ENCODE measurements at regions not wholly inside any gene's neighbourhood (a gene's known extent, or its start where the extent isn't known, plus 50 kb on each side); places are given as distances from the start of the nearest gene placed in this dataset.

DNA sequence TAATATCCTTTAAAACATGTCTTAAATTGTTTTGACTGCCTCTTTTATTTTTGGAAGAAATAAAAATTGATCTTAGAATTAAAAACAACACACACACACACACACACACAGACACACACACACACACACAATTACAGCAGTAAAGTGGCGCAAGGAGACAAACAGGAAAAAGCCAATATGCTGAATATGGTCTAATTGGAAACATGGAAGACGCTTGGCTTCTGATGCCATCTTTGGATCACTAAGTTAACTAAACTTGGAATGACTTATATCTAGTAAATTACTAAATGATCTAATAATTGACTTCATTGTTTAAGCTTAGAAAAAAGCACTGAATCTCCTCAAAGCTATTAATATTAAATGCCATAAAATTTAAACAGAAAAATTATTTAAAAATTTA is 1093.4 kb downstream of the ADGRL3 start:
- DNase-seq: no peak

DNA sequence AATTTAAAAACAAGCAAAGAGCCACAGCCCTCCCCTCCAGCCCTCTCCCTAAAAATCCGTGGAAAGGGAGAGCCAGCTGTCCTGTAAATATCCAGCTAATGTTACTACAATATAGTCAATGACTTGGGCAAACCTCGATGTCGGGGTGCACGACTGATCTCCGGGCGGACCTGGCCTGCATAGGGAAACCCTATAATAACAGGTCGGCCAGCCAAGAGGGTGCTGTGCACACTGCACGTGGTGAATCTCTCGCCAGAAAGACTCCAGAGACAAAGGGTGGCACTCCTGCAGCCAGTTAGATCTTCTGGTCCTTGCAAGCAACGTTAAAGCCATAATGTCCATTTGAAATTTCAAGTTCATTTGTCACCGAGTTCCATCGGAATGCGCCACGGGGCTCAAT is 1092.8 kb downstream of the ADGRL3 start:
- DNase-seq: no peak

DNA sequence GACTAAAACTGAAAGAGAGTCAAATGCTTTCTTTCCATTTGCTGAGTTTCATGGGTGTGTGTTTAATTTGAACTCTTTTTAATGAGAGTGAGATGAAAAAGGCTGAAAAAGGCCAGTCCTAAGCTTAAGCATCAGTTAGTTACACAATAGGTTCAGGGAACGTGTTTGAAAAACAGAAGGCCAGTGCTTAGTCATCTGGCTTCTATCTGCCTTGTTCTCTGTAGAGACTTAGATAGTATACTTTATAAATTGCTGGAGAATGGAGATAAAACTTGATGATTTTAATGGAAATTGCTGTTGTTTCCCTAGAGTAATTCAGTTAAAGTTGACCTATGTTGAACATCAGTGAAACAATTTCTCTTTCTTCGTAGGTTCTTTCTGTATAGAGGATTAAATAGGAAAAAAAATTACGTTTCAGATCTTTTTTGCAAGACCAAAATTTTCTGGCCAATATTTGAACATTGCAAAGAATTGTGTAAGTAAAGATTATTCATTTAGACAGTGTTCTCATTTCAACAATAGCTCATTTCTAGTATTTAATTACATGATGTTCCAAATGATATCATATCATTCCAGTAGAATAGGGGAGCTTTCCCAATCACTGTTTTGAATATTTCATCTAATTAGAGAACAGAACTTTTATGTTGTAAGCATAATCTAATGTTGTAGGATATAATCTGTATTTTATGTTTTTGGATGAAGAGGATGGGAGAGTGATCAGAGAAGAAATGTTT is 1088.8 kb downstream of the ADGRL3 start:
- DNase-seq: no peak

- DNase-seq: no peak
Observed at GRCh38 chr4:62285026-62285425, 1084.9 kb downstream of the ADGRL3 start.

GRCh38 chr4:62279689-62280088 is 1079.6 kb downstream of the ADGRL3 start:
- DNase-seq: no peak

- DNase-seq: no peak
Observed at GRCh38 chr4:62275470-62275869, 1075.3 kb downstream of the ADGRL3 start.

GRCh38 chr4:62274782-62275181 is 1074.7 kb downstream of the ADGRL3 start:
- DNase-seq: no peak

DNA sequence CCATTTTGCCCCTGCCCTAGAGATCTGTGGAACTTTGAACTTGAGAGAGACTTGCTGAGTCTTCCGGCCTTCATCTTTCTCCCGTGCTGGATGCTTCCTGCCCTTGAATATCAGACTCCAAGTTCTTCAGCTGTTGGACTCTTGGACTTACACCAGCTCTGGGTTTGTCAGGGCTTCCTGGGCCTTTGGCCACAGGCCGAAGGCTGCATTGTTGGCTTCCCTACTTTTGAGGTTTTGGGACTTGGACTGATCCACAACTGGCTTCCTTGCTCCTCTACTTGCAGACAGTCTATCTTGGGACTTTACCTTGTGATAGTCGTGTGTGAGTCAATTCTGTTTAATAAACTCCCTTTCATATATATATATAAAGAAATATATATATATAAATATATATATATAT is 1071.0 kb downstream of the ADGRL3 start:
- no peak for DNase-seq

- DNase-seq: no peak
Observed at GRCh38 chr4:62269918-62270317, 1069.8 kb downstream of the ADGRL3 start.

- DNase-seq: no peak
Observed at GRCh38 chr4:62263454-62263853, 1063.3 kb downstream of the ADGRL3 start.

DNA sequence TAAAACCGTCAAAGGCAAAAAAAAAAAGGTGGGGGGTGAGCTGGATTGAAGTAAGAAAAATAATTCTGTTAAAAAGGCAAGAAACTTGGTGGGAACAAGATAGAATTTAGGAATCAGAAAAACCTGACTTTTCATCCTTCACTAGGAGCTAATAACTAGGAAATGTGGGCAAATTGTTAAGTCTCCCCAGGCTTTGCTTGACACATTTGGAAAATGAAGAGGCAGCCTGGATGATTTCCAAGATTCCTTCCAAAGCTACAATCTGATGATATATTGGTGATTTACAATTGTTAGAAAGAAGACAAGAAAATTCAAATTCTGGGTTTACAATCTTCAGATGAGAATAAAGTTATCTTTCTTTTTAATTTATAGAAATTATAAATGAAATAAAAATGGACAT is 1062.5 kb downstream of the ADGRL3 start:
- no peak for DNase-seq

DNA sequence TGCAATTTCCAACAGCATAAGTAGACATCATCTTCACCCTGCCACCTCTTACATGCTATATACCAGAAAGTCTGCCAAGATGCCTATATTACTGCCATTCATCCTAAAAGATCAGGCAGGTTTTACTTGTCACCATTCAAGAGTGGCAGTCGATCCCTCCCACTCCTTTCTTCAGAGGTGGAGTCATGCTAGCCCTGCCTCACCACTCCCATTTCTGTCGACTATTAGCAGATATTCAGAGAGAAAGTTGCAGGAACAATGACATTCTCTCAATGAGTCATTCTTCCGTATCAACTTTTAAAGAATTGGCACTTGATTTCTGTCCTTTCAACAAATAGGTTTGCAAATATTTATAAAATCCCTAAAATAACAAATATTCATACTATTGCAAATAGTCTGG is 1060.1 kb downstream of the ADGRL3 start:
- DNase-seq: no peak

GRCh38 chr4:62256479-62256878 is 1056.4 kb downstream of the ADGRL3 start:
- DNase-seq: no peak

DNA sequence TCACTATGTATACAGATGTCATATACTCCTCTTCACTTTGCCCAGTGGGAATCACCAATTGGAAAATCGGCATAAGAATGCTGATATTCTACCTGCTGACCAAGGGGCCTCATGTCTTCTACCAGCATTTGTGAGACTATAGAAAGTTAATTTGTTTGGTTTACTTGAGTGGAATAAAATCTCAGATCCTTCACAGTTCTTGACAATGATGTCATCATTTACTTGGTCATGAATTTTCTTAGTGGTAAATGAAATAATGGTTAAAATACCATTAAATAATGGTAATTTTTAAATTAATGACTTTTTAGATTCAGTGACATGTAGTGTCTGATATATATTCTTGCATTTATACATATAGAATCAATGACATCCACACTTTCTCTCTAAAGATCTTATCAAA is 1052.6 kb downstream of the ADGRL3 start:
- DNase-seq: no peak

DNA sequence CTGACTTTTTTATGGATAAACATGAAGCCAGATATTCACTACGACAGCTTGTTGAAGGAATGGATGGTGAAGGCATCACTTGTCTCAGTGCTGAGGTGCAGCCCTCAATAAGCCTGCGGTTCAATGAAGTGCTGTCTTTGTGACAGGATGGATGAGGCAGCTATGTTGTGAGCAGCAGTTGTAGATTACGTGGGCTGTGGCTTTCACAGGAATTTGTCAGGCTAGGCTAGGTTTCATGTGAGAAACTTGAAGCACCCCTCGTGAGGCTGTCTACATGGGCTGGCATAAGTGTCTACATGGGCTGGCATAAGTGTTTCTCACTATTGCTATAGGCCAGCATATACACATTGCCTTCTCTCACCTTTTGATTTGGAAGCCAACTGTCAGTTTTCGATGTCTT is 1050.0 kb downstream of the ADGRL3 start:
- DNase-seq: no peak

- no peak for DNase-seq
Observed at GRCh38 chr4:62243895-62244294, 1043.8 kb downstream of the ADGRL3 start.

DNA sequence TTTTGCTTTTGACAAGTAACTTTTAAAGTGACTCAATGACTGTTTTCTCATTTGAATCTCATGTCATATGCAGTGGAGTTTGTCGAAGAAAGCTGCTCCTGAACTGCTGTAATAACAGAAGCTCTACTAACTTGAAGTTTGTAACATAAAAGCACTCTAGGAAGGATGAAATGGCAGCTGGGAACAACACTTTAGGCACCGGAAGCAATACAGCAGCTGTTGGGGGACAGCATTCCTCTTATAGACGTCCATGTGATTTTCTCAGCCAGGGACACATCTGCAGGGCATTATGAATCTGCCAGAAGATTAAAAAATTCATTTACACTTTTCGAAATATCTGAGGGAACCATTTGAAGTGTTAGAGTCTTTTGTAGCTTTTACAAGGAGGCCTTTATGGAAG is 1035.8 kb downstream of the ADGRL3 start:
- DNase-seq: no peak

DNA sequence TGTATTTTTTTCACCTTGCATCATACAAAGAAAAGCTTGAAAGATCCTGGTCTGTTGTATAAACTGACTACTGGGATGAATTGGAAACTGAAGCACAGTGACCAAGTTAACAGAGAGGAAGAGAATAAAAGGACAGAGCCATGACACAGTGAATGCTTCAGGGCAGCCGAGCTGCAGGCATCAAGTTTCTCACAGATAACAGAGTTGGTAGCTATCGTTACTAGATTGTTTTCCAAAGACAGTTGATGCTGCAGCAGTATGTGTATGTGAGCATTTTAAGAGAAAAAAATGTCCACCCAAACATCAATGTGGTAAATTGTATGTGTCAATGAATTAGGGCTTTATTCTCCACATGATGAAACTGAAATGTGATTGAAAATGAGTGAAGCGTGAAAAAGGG is 1032.7 kb downstream of the ADGRL3 start:
- DNase-seq: no peak

DNA sequence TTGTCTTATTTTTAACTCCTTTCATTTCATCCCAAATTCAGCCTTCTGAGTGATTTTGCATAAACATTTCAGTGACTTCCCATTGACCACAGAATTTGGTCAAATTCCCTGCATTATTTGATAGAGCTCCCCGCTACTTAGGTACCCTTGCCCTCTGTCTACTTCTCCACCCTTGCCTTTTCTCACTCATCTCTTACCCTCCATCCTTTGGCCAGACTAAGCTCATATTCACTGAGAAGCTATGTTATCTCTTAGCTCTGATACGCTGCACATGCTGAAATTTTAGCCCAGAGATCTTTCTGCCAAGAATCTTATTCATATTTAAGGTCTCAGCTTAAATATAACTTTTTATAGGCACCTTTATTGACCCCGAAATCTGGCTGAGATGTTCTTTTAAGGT is 1031.9 kb downstream of the ADGRL3 start:
- DNase-seq: no peak

DNA sequence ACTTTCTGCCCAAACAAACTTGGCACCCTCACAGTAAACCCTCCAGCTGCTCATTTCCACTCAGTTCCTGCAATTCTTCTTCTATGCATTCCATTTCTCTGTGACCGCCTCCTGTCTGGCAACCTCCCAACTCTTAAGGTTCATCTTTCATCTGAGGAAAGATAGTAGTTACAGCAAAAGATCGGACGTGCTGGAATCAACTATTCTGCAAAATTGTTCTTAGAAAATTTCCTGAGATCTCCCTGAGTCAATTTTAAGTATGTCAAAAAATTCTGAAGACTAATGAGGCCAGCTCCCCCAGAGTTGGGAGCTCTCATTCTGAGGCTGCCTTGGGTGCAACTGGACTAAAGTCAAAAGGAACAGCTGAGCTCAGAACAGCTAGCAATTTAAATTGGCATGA is 1026.0 kb downstream of the ADGRL3 start:
- no peak for DNase-seq

DNA sequence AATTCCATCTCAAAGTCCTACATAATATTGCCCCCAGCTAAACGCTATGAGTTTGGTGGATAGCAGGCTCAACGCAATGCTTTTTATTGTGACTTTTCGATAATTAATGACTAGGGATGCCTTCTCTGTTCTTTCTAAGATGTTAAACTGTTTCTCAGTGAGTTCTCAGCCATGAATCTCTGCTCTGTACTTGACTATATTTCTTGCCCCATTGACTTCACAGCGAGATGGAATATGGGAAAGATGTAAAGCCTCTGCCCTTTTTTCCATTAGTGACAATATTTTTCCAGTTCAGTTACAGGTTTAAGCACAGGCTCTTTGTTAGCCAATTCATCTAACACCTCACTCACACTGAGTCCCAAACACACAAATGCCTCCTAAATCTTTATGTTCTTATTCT is 1022.0 kb downstream of the ADGRL3 start:
- DNase-seq: no peak

GRCh38 chr4:62210486-62210885 is 1010.4 kb downstream of the ADGRL3 start:
- DNase-seq: no peak

GRCh38 chr4:62209757-62210485 is 1009.8 kb downstream of the ADGRL3 start:
- no peak for DNase-seq

GRCh38 chr4:62208921-62209320 is 1008.8 kb downstream of the ADGRL3 start:
- DNase-seq: no peak

- DNase-seq: no peak
Observed at GRCh38 chr4:62204136-62204535, 1004.0 kb downstream of the ADGRL3 start.
